H1 (cell line): ENCODE measurements at regions not wholly inside any gene's neighbourhood (a gene's known extent, or its start where the extent isn't known, plus 50 kb on each side); places are given as distances from the start of the nearest gene placed in this dataset.

Source experiments
- ASH2L ChIP-seq: fragments of 200-600, 300-600 bp; sonication (generic); IDR thresholded peaks from one replicate; pipeline ENCODE4 v1.7.1; 2017; ENCODE audit warnings: low read length
- BRCA1 ChIP-seq: IDR thresholded peaks from 2 replicates; pipeline ENCODE4 v1.6.1; 2012; ENCODE audit warnings: low read depth, low read length, improper control_type of control experiment
- CBX5 ChIP-seq: fragments of 300-800, 300-1000 bp; sonication (generic); IDR thresholded peaks from 2 replicates; pipeline ENCODE4 v1.7.1; 2016; ENCODE audit warnings: antibody characterized with exemption, low read length, low read depth
- CEBPB ChIP-seq: IDR thresholded peaks from 2 replicates; pipeline ENCODE4 v1.6.1; 2012; ENCODE audit warnings: low read depth, low read length
- CREB1 ChIP-seq: IDR thresholded peaks from 2 replicates; pipeline ENCODE4 v1.6.1; 2012; ENCODE audit warnings: inconsistent platforms
- CTBP2 ChIP-seq: IDR thresholded peaks from 2 replicates; pipeline ENCODE4 v1.7.0; 2011; ENCODE audit warnings: borderline replicate concordance, mild to moderate bottlenecking, moderate library complexity, mixed read lengths, low read length; ENCODE audit not compliant: insufficient read depth, insufficient read length
- GABPA ChIP-seq: IDR thresholded peaks from 2 replicates; pipeline ENCODE4 v1.6.1; 2011; ENCODE audit warnings: mild to moderate bottlenecking, low read length, moderate library complexity, borderline replicate concordance; ENCODE audit not compliant: insufficient read depth
- NRF1 ChIP-seq: IDR thresholded peaks from 2 replicates; pipeline ENCODE4 v1.6.1; 2011; ENCODE audit warnings: mild to moderate bottlenecking, low read depth, low read length, improper control_type of control experiment
- TF ChIP-seq, protein P1 (sequence below): fragments of 300-600 bp; sonication (generic); IDR thresholded peaks from 2 replicates; pipeline ENCODE4 v1.7.1; 2012; ENCODE audit warnings: low read length, moderate library complexity, mild to moderate bottlenecking, inconsistent platforms; ENCODE audit not compliant: insufficient replicate concordance
- TF ChIP-seq, protein P2 (sequence below): IDR thresholded peaks from 2 replicates; pipeline ENCODE4 v1.6.1; 2012; ENCODE audit warnings: low read length, inconsistent platforms

DNA sequence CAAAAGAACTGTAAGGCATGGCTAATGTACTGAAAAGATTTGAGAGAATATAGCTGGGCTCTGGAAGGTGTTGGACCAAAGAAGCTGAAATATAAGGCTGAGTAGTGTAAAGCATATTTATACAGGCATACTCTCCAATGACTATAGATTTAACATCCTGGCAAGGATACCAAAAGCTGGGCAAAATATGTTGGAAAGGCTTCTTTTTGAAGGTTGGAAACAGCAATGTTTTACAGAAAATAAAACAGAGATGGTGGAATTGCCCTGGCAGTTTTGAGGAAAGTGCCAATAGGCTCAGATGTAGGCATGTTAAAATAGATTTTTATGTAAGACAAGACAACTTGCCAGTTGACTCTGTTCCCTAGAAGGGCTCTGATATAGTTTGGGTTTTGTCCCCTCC, 184.1 kb upstream of the SHISA6 start (continued):
- TF ChIP-seq, protein P1, sequence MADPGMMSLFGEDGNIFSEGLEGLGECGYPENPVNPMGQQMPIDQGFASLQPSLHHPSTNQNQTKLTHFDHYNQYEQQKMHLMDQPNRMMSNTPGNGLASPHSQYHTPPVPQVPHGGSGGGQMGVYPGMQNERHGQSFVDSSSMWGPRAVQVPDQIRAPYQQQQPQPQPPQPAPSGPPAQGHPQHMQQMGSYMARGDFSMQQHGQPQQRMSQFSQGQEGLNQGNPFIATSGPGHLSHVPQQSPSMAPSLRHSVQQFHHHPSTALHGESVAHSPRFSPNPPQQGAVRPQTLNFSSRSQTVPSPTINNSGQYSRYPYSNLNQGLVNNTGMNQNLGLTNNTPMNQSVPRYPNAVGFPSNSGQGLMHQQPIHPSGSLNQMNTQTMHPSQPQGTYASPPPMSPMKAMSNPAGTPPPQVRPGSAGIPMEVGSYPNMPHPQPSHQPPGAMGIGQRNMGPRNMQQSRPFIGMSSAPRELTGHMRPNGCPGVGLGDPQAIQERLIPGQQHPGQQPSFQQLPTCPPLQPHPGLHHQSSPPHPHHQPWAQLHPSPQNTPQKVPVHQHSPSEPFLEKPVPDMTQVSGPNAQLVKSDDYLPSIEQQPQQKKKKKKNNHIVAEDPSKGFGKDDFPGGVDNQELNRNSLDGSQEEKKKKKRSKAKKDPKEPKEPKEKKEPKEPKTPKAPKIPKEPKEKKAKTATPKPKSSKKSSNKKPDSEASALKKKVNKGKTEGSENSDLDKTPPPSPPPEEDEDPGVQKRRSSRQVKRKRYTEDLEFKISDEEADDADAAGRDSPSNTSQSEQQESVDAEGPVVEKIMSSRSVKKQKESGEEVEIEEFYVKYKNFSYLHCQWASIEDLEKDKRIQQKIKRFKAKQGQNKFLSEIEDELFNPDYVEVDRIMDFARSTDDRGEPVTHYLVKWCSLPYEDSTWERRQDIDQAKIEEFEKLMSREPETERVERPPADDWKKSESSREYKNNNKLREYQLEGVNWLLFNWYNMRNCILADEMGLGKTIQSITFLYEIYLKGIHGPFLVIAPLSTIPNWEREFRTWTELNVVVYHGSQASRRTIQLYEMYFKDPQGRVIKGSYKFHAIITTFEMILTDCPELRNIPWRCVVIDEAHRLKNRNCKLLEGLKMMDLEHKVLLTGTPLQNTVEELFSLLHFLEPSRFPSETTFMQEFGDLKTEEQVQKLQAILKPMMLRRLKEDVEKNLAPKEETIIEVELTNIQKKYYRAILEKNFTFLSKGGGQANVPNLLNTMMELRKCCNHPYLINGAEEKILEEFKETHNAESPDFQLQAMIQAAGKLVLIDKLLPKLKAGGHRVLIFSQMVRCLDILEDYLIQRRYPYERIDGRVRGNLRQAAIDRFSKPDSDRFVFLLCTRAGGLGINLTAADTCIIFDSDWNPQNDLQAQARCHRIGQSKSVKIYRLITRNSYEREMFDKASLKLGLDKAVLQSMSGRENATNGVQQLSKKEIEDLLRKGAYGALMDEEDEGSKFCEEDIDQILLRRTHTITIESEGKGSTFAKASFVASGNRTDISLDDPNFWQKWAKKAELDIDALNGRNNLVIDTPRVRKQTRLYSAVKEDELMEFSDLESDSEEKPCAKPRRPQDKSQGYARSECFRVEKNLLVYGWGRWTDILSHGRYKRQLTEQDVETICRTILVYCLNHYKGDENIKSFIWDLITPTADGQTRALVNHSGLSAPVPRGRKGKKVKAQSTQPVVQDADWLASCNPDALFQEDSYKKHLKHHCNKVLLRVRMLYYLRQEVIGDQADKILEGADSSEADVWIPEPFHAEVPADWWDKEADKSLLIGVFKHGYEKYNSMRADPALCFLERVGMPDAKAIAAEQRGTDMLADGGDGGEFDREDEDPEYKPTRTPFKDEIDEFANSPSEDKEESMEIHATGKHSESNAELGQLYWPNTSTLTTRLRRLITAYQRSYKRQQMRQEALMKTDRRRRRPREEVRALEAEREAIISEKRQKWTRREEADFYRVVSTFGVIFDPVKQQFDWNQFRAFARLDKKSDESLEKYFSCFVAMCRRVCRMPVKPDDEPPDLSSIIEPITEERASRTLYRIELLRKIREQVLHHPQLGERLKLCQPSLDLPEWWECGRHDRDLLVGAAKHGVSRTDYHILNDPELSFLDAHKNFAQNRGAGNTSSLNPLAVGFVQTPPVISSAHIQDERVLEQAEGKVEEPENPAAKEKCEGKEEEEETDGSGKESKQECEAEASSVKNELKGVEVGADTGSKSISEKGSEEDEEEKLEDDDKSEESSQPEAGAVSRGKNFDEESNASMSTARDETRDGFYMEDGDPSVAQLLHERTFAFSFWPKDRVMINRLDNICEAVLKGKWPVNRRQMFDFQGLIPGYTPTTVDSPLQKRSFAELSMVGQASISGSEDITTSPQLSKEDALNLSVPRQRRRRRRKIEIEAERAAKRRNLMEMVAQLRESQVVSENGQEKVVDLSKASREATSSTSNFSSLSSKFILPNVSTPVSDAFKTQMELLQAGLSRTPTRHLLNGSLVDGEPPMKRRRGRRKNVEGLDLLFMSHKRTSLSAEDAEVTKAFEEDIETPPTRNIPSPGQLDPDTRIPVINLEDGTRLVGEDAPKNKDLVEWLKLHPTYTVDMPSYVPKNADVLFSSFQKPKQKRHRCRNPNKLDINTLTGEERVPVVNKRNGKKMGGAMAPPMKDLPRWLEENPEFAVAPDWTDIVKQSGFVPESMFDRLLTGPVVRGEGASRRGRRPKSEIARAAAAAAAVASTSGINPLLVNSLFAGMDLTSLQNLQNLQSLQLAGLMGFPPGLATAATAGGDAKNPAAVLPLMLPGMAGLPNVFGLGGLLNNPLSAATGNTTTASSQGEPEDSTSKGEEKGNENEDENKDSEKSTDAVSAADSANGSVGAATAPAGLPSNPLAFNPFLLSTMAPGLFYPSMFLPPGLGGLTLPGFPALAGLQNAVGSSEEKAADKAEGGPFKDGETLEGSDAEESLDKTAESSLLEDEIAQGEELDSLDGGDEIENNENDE: no peak
- TF ChIP-seq, protein P2, sequence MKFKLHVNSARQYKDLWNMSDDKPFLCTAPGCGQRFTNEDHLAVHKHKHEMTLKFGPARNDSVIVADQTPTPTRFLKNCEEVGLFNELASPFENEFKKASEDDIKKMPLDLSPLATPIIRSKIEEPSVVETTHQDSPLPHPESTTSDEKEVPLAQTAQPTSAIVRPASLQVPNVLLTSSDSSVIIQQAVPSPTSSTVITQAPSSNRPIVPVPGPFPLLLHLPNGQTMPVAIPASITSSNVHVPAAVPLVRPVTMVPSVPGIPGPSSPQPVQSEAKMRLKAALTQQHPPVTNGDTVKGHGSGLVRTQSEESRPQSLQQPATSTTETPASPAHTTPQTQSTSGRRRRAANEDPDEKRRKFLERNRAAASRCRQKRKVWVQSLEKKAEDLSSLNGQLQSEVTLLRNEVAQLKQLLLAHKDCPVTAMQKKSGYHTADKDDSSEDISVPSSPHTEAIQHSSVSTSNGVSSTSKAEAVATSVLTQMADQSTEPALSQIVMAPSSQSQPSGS: no peak
- TF ChIP-seq CBX5 (no peak), NRF1 (no peak), BRCA1 (no peak), CTBP2 (no peak), CREB1 (no peak), ASH2L (no peak), GABPA (no peak), CEBPB (no peak)
- TF ChIP-seq, all 59 proteins: peak for 0
